ENCODE measurements at regions not wholly inside any gene's neighbourhood (a gene's known extent, or its start where the extent isn't known, plus 50 kb on each side); places are given as distances from the start of the nearest gene placed in this dataset.

- Histone ChIP-seq H3K27me3 (ENCODE audit: control insufficient read depth in 2 of 2, insufficient read depth in 2 of 2, low read length in 2 of 2) (no peaks in the 10 kb centered on the region), H3K9me3 (replicated peaks; ENCODE audit: control insufficient read depth, insufficient read depth, low read depth, low read length) (no peaks in the 10 kb centered on the region; the same call in 1 of the 2 replicates), H3K79me2 (ENCODE audit: control insufficient read depth, insufficient read depth, low read length) (no peaks in the 10 kb centered on the region), H3K4me3 (no peak overlapping the region), H3K27ac (ENCODE audit: extremely low read depth, low read depth, low read length) (no peak overlapping the region), H3K4me1 (replicated peaks in 1 of 2; ENCODE audit: control insufficient read depth in 2 of 2, insufficient read depth in 2 of 2, low read length in 2 of 2) (no peaks in the 10 kb centered on the region), H3K9me1 (ENCODE audit: control insufficient read depth, insufficient read depth, low read length) (no peaks in the 10 kb centered on the region), H3K4me2 (ENCODE audit: insufficient read depth, low read length) (no peak overlapping the region), H3K36me3 (ENCODE audit: control insufficient read depth, insufficient read depth, low read length) (no peaks in the 10 kb centered on the region; the same call in 2 of the 3 replicates), H2AFZ (ENCODE audit: low read depth, low read length) (no peak overlapping the region), H4K20me1 (replicated peaks; ENCODE audit: control insufficient read depth, insufficient read depth, low read length) (no peaks in the 10 kb centered on the region), H3K9ac (ENCODE audit: insufficient read depth in 1 of 2, low read depth in 2 of 2, low read length in 2 of 2) (no peak overlapping the region)
- no TSS peak for BruUV-seq (replicated peaks)
- intact Hi-C loops (cut with micrococcal nuclease) (no loop called here), in situ Hi-C loops (cut with MboI) (no loop called here)
- DNase-seq (ENCODE audit: extremely low read depth in 1 of 4, low spot score in 3 of 4) (no peak), FAIRE-seq (no peak), ATAC-seq (no peak)
- ChIA-PET CTCF (ENCODE audit: low intra/inter-chr PET ratio) (no interaction called here), POLR2A (no interaction called here)
- WGBS (ENCODE audit: insufficient coverage, low coverage, missing lambda C conversion rate), result 23% methylated on average over 2 of the region's 2 CpGs
- TF ChIP-seq POLR2A (conservative IDR thresholded peaks at IDR 0.05), result no peak
- TF ChIP-seq ZNF282 (CRISPR knock-in tag; IDR thresholded peaks at IDR 0.05), result no peak
- no peak for TF ChIP-seq MEF2D (tag; conservative IDR thresholded peaks at IDR 0.05; ENCODE audit: low read depth)
- TF ChIP-seq TCF15 (CRISPR knock-in tag; IDR thresholded peaks at IDR 0.05), result no peak
- no peak for TF ChIP-seq ZNF583 (CRISPR knock-in tag; IDR thresholded peaks at IDR 0.05)
- TF ChIP-seq GTF2F1 (IDR thresholded peaks at IDR 0.05; ENCODE audit: low read depth, low read length), result no peak
- no peak for TF ChIP-seq ZFP91 (CRISPR knock-in tag; IDR thresholded peaks at IDR 0.05)
- TF ChIP-seq SMARCA5 (IDR thresholded peaks at IDR 0.05), result no peak
- no peak for TF ChIP-seq CGGBP1 (CRISPR knock-in tag; IDR thresholded peaks at IDR 0.05)
- no peak for TF ChIP-seq GATAD2A (IDR thresholded peaks at IDR 0.05)
These were observed 234.3 kb downstream of the JRKL start for GRCh38 chr11:96624126-96624525.

Measured in K562 (cell line).